Liver (tissue), 8 donors: ENCODE measurements at regions not wholly inside any gene's neighbourhood (a gene's known extent, or its start where the extent isn't known, plus 50 kb on each side); places are given as distances from the start of the nearest gene placed in this dataset.

Source experiments
- DNase-seq: peaks from one replicate; pipeline ENCODE4 v3.0.0-alpha.2; 2017; ENCODE audit warnings: low spot score
- H3K27ac ChIP-seq, 2 donors: one replicate each; pipeline ENCODE4 v1.7.0; 2013; ENCODE audit warnings: inconsistent platforms in 2 of 2, low read length in 2 of 2, control low read depth in 1 of 2, low read depth in 1 of 2, mild to moderate bottlenecking in 1 of 2
- H3K27me3 ChIP-seq, 4 donors: one replicate each; pipeline versions ENCODE4 v1.6.1 to v1.7.0; 2013; ENCODE audit warnings: low read length in 3 of 4, inconsistent platforms in 1 of 4, mild to moderate bottlenecking in 1 of 4, moderate library complexity in 1 of 4; ENCODE audit not compliant: control insufficient read depth in 4 of 4, insufficient read depth in 4 of 4
- H3K36me3 ChIP-seq, 4 donors: one replicate each; pipeline versions ENCODE4 v1.6.1 to v1.7.0; 2013; ENCODE audit warnings: low read length in 3 of 4, mild to moderate bottlenecking in 3 of 4, low read depth in 1 of 4, moderate library complexity in 1 of 4; ENCODE audit not compliant: control insufficient read depth in 4 of 4, insufficient read depth in 3 of 4
- H3K4me1 ChIP-seq, 4 donors: one replicate each; pipeline versions ENCODE4 v1.6.1 to v1.7.0; 2013; ENCODE audit warnings: low read length in 3 of 4, mild to moderate bottlenecking in 3 of 4, moderate library complexity in 1 of 4; ENCODE audit not compliant: control insufficient read depth in 4 of 4, insufficient read depth in 4 of 4
- H3K4me3 ChIP-seq, 3 donors: one replicate each; pipeline versions ENCODE4 v1.6.1 to v1.7.0; 2013; ENCODE audit warnings: low read length in 3 of 3, control low read depth in 1 of 3, low read depth in 1 of 3, mild to moderate bottlenecking in 1 of 3
- H3K9ac ChIP-seq, 2 donors: one replicate each; pipeline ENCODE4 v1.7.0; 2013; ENCODE audit warnings: low read length in 2 of 2, mild to moderate bottlenecking in 2 of 2, moderate library complexity in 2 of 2, control low read depth in 1 of 2, low read depth in 1 of 2
- H3K9me3 ChIP-seq, 4 donors: one replicate each; pipeline versions ENCODE4 v1.6.1 to v1.7.0; 2013; ENCODE audit warnings: low read length in 3 of 4; ENCODE audit not compliant: control insufficient read depth in 4 of 4
- ATF3 ChIP-seq: IDR thresholded peaks from 2 replicates; pipeline ENCODE4 v1.6.1; 2016; ENCODE audit warnings: antibody characterized with exemption
- CTCF ChIP-seq: fragments of 150-350 bp; IDR thresholded peaks from 2 replicates; pipeline ENCODE4 v1.5.1; 2017; ENCODE audit warnings: improper control_type of control experiment, low read depth, low read length; ENCODE audit not compliant: missing input control
- EGR1 ChIP-seq, 2 donors: IDR thresholded peaks; 2 replicates each; pipeline ENCODE4 v1.6.1; 2016 to 2018; ENCODE audit warnings: antibody characterized with exemption in 2 of 2, low read depth in 2 of 2
- FOXA1 ChIP-seq: IDR thresholded peaks from 2 replicates; pipeline ENCODE4 v1.6.1; 2016; ENCODE audit warnings: antibody characterized with exemption
- FOXA2 ChIP-seq: IDR thresholded peaks from 2 replicates; pipeline ENCODE4 v1.6.1; 2016; ENCODE audit warnings: antibody characterized with exemption
- GABPA ChIP-seq, 2 donors: IDR thresholded peaks in 1 of 2; conservative IDR thresholded peaks in 1 of 2; 2 replicates each; pipeline ENCODE4 v1.6.1; 2016; ENCODE audit warnings: antibody characterized with exemption in 2 of 2, mild to moderate bottlenecking in 1 of 2, moderate library complexity in 1 of 2
- HNF4A ChIP-seq, 2 donors: conservative IDR thresholded peaks; 2 replicates each; pipeline ENCODE4 v1.6.1; 2016; ENCODE audit warnings: antibody characterized with exemption in 2 of 2, mild to moderate bottlenecking in 2 of 2
- HNF4G ChIP-seq: IDR thresholded peaks from 2 replicates; pipeline ENCODE4 v1.6.1; 2016; ENCODE audit warnings: antibody characterized with exemption
- JUND ChIP-seq, 2 donors: IDR thresholded peaks; 2 replicates each; pipeline ENCODE4 v1.6.1; 2016; ENCODE audit warnings: antibody characterized with exemption in 2 of 2
- MAX ChIP-seq: IDR thresholded peaks from 2 replicates; pipeline ENCODE4 v1.6.1; 2016; ENCODE audit warnings: antibody characterized with exemption
- NR2F2 ChIP-seq: IDR thresholded peaks from 2 replicates; pipeline ENCODE4 v1.6.1; 2016; ENCODE audit warnings: antibody characterized with exemption
- RAD21 ChIP-seq, 2 donors: IDR thresholded peaks; 2 replicates each; pipeline ENCODE4 v1.6.1; 2016; ENCODE audit warnings: antibody characterized with exemption in 2 of 2, mild to moderate bottlenecking in 2 of 2
- REST ChIP-seq: IDR thresholded peaks from 2 replicates; pipeline ENCODE4 v1.6.1; 2016; ENCODE audit warnings: antibody characterized with exemption, mild to moderate bottlenecking
- RXRA ChIP-seq, 2 donors: IDR thresholded peaks; 2 replicates each; pipeline ENCODE4 v1.6.1; 2017 to 2018; ENCODE audit warnings: antibody characterized with exemption in 2 of 2, mild to moderate bottlenecking in 1 of 2
- SP1 ChIP-seq: IDR thresholded peaks from 2 replicates; pipeline ENCODE4 v1.6.1; 2018; ENCODE audit warnings: antibody characterized with exemption, mild to moderate bottlenecking
- TAF1 ChIP-seq: conservative IDR thresholded peaks from 2 replicates; pipeline ENCODE4 v1.6.1; 2016; ENCODE audit warnings: antibody characterized with exemption, mild to moderate bottlenecking
- YY1 ChIP-seq: IDR thresholded peaks from 2 replicates; pipeline ENCODE4 v1.6.1; 2016; ENCODE audit warnings: antibody characterized with exemption, mild to moderate bottlenecking
- ZBTB33 ChIP-seq: IDR thresholded peaks from 2 replicates; pipeline ENCODE4 v1.6.1; 2016; ENCODE audit warnings: antibody characterized with exemption
- WGBS: extraction: QIAGEN DNeasy Blood & Tissue Kit; methylation state at CpG from one replicate; pipeline ENCODE4 v1.1.7; 2013; 5-methylcytosine and 5-hydroxymethylcytosine counted together
- donor health status: healthy.
- donor health status: healthy.
- donor health status: healthy.
- donor health status: healthy.
- donor health status: healthy.

GRCh38 chr10:62506371-62506770 lies 132.2 kb downstream of the ZNF365 start:
- Histone ChIP-seq H3K4me1 (no peaks in the 10 kb centered on the region), H3K9me3 (no peaks in the 10 kb centered on the region), H3K4me3 (no peak overlapping the region), H3K36me3 (no peaks in the 10 kb centered on the region), H3K9ac (no peak overlapping the region), H3K27me3 (no peaks in the 10 kb centered on the region), H3K27ac (no peak overlapping the region)
- WGBS = 63% methylated on average over 3 of the region's 3 CpGs
- TF ChIP-seq EGR1 (IDR thresholded peaks at IDR 0.05; ENCODE audit: low read depth in 2 of 2) = no peak
- TF ChIP-seq TAF1 = no peak
- no peak for TF ChIP-seq GABPA (IDR thresholded peaks at IDR 0.05 in 1 of 2, conservative IDR thresholded peaks at IDR 0.05 in 1 of 2)
- DNase-seq = no peak

- H3K9ac ChIP-seq = no peak overlapping the region
- H3K9me3 ChIP-seq = no peaks in the 10 kb centered on the region
- TF ChIP-seq YY1 = no peak
- H3K27ac ChIP-seq = no peak overlapping the region
- DNase-seq = no peak
- no peak overlapping the region for H3K4me3 ChIP-seq
- H3K27me3 ChIP-seq = no peaks in the 10 kb centered on the region
- 92% methylated on average over 3 of the region's 3 CpGs for WGBS
- no peaks in the 10 kb centered on the region for H3K4me1 ChIP-seq
- no peaks in the 10 kb centered on the region for H3K36me3 ChIP-seq
These were observed 137.1 kb downstream of the ZNF365 start for GRCh38 chr10:62511238-62511637.

GRCh38 chr10:62511656-62512055 lies 137.5 kb downstream of the ZNF365 start:
- no peaks in the 10 kb centered on the region for H3K36me3 ChIP-seq
- H3K27me3 ChIP-seq = no peaks in the 10 kb centered on the region
- H3K9ac ChIP-seq = no peak overlapping the region
- 69% methylated on average over 2 of the region's 2 CpGs for WGBS
- no peaks in the 10 kb centered on the region for H3K9me3 ChIP-seq
- H3K27ac ChIP-seq = no peak overlapping the region
- H3K4me1 ChIP-seq = no peaks in the 10 kb centered on the region
- TF ChIP-seq ATF3 (no peak), CTCF (no peak), RXRA (IDR thresholded peaks at IDR 0.05) (no peak), FOXA2 (no peak), HNF4A (conservative IDR thresholded peaks at IDR 0.05) (no peak), TAF1 (no peak), JUND (IDR thresholded peaks at IDR 0.05) (no peak), REST (no peak), GABPA (IDR thresholded peaks at IDR 0.05 in 1 of 2, conservative IDR thresholded peaks at IDR 0.05 in 1 of 2) (no peak), SP1 (no peak), HNF4G (no peak), FOXA1 (no peak), RAD21 (IDR thresholded peaks at IDR 0.05) (no peak), YY1 (no peak), MAX (no peak), EGR1 (IDR thresholded peaks at IDR 0.05; ENCODE audit: low read depth in 2 of 2) (no peak), ZBTB33 (no peak), NR2F2 (no peak)
- DNase-seq = no peak
- H3K4me3 ChIP-seq = no peak overlapping the region
